ENCODE measurements at regions not wholly inside any gene's neighbourhood (a gene's known extent, or its start where the extent isn't known, plus 50 kb on each side); places are given as distances from the start of the nearest gene placed in this dataset.

- no peak overlapping the region for H3K4me2 ChIP-seq (ENCODE audit: insufficient read depth, insufficient read length, low read length)
- H3K36me3 Mint-ChIP-seq (ENCODE audit: insufficient read depth in 1 of 3, low read depth in 3 of 3) = no peaks in the 10 kb centered on the region
- H4K8ac ChIP-seq (replicated peaks; ENCODE audit: insufficient read length, low read depth, low read length) = no peak overlapping the region
- H3K9me3 Mint-ChIP-seq = no peaks in the 10 kb centered on the region
- H3K79me1 ChIP-seq (ENCODE audit: insufficient read depth, low read depth, low read length, poor library complexity, severe bottlenecking) = no peaks in the 10 kb centered on the region
- no peak overlapping the region for H3T11ph ChIP-seq (ENCODE audit: low read length)
- no peak overlapping the region for H3K9ac ChIP-seq (ENCODE audit: extremely low read depth, insufficient read length, low read length)
- peaks cover 2% of the 10 kb centered on the region for H3K27me3 Mint-ChIP-seq (ENCODE audit: low read depth)
- H4K91ac ChIP-seq (ENCODE audit: insufficient read length, low read depth, low read length) = no peak overlapping the region
- H2BK15ac ChIP-seq (ENCODE audit: low read depth, low read length) = no peak overlapping the region
- H3K23ac ChIP-seq (ENCODE audit: insufficient read length, low read depth, low read length) = no peak overlapping the region
- H3K56ac ChIP-seq (ENCODE audit: insufficient read length, low read depth, low read length) = no peak overlapping the region
- H4K5ac ChIP-seq (ENCODE audit: insufficient read length, low read depth, low read length) = no peak overlapping the region
- no peak overlapping the region for H2AK5ac ChIP-seq (ENCODE audit: insufficient read length, low read length)
- H3K4ac ChIP-seq (ENCODE audit: low read depth, low read length) = no peak overlapping the region
- H2BK5ac ChIP-seq (ENCODE audit: insufficient read length, low read length) = no peak overlapping the region
- H2BK12ac ChIP-seq (ENCODE audit: insufficient read length, low read depth, low read length) = no peak overlapping the region
- no peak overlapping the region for H3K18ac ChIP-seq (ENCODE audit: insufficient read length, low read depth, low read length)
- H3K27ac Mint-ChIP-seq = no peak overlapping the region
- TF ChIP-seq CTCF (conservative IDR thresholded peaks at IDR 0.05) = no peak
- H2BK20ac ChIP-seq (ENCODE audit: low read depth, low read length, poor library complexity, severe bottlenecking) = no peak overlapping the region
- no peak overlapping the region for H3K4me3 Mint-ChIP-seq
- H2AFZ ChIP-seq (ENCODE audit: low read length) = no peak overlapping the region
- H3K27me3 ChIP-seq (ENCODE audit: insufficient read depth, low read length) = no peaks in the 10 kb centered on the region
- no peak overlapping the region for H3K27ac ChIP-seq (ENCODE audit: insufficient read length, low read depth, low read length)
- H4K20me1 ChIP-seq (ENCODE audit: control insufficient read depth, insufficient read depth, insufficient read length) = no peaks in the 10 kb centered on the region
- H3K23me2 ChIP-seq (ENCODE audit: insufficient read length, low read depth, low read length, poor library complexity, severe bottlenecking) = no peaks in the 10 kb centered on the region
- no peaks in the 10 kb centered on the region for H3K9me3 ChIP-seq (ENCODE audit: control insufficient read depth, low read depth, low read length)
- H3K4me1 Mint-ChIP-seq = no peaks in the 10 kb centered on the region
- DNase-seq = no peak
- H3K79me2 ChIP-seq (ENCODE audit: insufficient read depth, low read length) = no peaks in the 10 kb centered on the region
- H3K14ac ChIP-seq (ENCODE audit: insufficient read depth, low read length) = no peak overlapping the region
- H3K4me1 ChIP-seq (ENCODE audit: insufficient read depth, low read length) = no peaks in the 10 kb centered on the region
- no peak overlapping the region for H2BK120ac ChIP-seq (ENCODE audit: low read depth, low read length, poor library complexity, severe bottlenecking)
These were observed 127.6 kb upstream of the AKIRIN2 start for GRCh38 chr6:87829622-87830121.
